ENCODE measurements at regions not wholly inside any gene's neighbourhood (a gene's known extent, or its start where the extent isn't known, plus 50 kb on each side); places are given as distances from the start of the nearest gene placed in this dataset.

- TF ChIP-seq SIN3A (IDR thresholded peaks at IDR 0.05; ENCODE audit: borderline replicate concordance, insufficient read depth, low read length) (no peak), POLR2AphosphoS5 (IDR thresholded peaks at IDR 0.05; ENCODE audit: low read depth, low read length) (no peak), TAF1 (IDR thresholded peaks at IDR 0.05; ENCODE audit: borderline replicate concordance, insufficient read depth, low read length) (no peak)
These were observed 271.0 kb upstream of the HSF2 start for GRCh38 chr6:122128445-122128844.

All from PFSK-1 (cell line).